Vagina (tissue), 2 donors: ENCODE measurements at regions not wholly inside any gene's neighbourhood (a gene's known extent, or its start where the extent isn't known, plus 50 kb on each side); places are given as distances from the start of the nearest gene placed in this dataset.
"Not testable (repeated sequence)": the region's sequence is repeated elsewhere in the genome, so short reads cannot be mapped to it uniquely, and the experiment has no call there.

ENCODE experiments used
- DNase-seq, 2 donors: peaks; one replicate each; pipeline ENCODE4 v3.0.0-alpha.2; 2017; ENCODE audit errors: extremely low spot score in 2 of 2
- H3K27ac ChIP-seq: fragments of 200-600 bp; sonication (generic); one replicate; pipeline ENCODE4 v1.5.1; 2019
- H3K27me3 ChIP-seq: fragments of 200-600 bp; sonication (generic); one replicate; pipeline ENCODE4 v1.5.1; 2019
- H3K36me3 ChIP-seq, 2 donors: fragments of 200-600 bp; sonication (generic); one replicate each; pipeline ENCODE4 v1.5.1; 2017 to 2019
- H3K4me1 ChIP-seq: fragments of 200-600 bp; sonication (generic); one replicate; pipeline ENCODE4 v1.5.1; 2019
- H3K4me3 ChIP-seq, 2 donors: fragments of 200-600 bp; sonication (generic); 1 replicate in 1 of 2; 2 replicates in 1 of 2; pipeline ENCODE4 v1.5.1; 2016 to 2019
- H3K9me3 ChIP-seq: fragments of 200-600 bp; sonication (generic); one replicate; pipeline ENCODE4 v1.5.1; 2019
- CTCF ChIP-seq, 3 experiments: fragments of 450-650 bp in 2 of 3; fragments of 200-600 bp in 1 of 3; sonication (generic) in 1 of 3; IDR thresholded peaks; one replicate each; pipeline ENCODE4 v1.5.1; 2017 to 2019; ENCODE audit warnings: antibody characterized with exemption in 3 of 3, mild to moderate bottlenecking in 2 of 3, moderate library complexity in 2 of 3
- POLR2A ChIP-seq, 2 donors: fragments of 450-650 bp; IDR thresholded peaks; one replicate each; pipeline ENCODE4 v1.6.1; 2017; ENCODE audit warnings: antibody characterized with exemption in 2 of 2, mild to moderate bottlenecking in 2 of 2, moderate library complexity in 2 of 2
- POLR2AphosphoS5 ChIP-seq, 2 donors: sonication (generic); formaldehyde crosslinking; IDR thresholded peaks; one replicate each; pipeline ENCODE4 v1.9.0; 2017; ENCODE audit warnings: antibody characterized with exemption in 2 of 2, mild to moderate bottlenecking in 2 of 2, low read depth in 1 of 2; ENCODE audit not compliant: insufficient read depth in 1 of 2
- intact Hi-C: fragments of 100-400 bp; cut with DNase I; formaldehyde crosslinking; loops from one replicate; pipeline ENCODE4 v1.15.1; 2023

GRCh38 chr9:124122321-124122720, 110.8 kb downstream of the LHX2 start:
- Histone ChIP-seq H3K27me3 (no peaks in the 10 kb centered on the region), H3K27ac (no peak overlapping the region)
- intact Hi-C loops: no loop called here

GRCh38 chr9:124122813-124123462, 111.4 kb downstream of the LHX2 start:
- TF ChIP-seq CTCF (IDR thresholded peaks at IDR 0.05) (no peak), POLR2A (IDR thresholded peaks at IDR 0.05) (no peak), POLR2AphosphoS5 (IDR thresholded peaks at IDR 0.05; ENCODE audit: insufficient read depth in 1 of 2, low read depth in 1 of 2) (no peak)
- no peaks in the 10 kb centered on the region for H3K36me3 ChIP-seq
- H3K27ac ChIP-seq: no peak overlapping the region

More at GRCh38 chr9:124122321-124122720, 110.8 kb downstream of the LHX2 start:
- Histone ChIP-seq H3K9me3 (no peaks in the 10 kb centered on the region), H3K4me1 (no peaks in the 10 kb centered on the region), H3K4me3 (no peak overlapping the region), H3K36me3 (no peaks in the 10 kb centered on the region)
- no peak for DNase-seq
- no peak for TF ChIP-seq CTCF (IDR thresholded peaks at IDR 0.05)

GRCh38 chr9:124123621-124124020, 112.1 kb downstream of the LHX2 start:
- intact Hi-C loops, H3K27me3 ChIP-seq: not testable (repeated sequence)

More at GRCh38 chr9:124122813-124123462, 111.4 kb downstream of the LHX2 start:
- intact Hi-C loops: no loop called here
- Histone ChIP-seq H3K4me1 (no peaks in the 10 kb centered on the region), H3K27me3 (no peaks in the 10 kb centered on the region), H3K9me3 (no peaks in the 10 kb centered on the region), H3K4me3 (no peak overlapping the region)
- no peak for DNase-seq

GRCh38 chr9:124124729-124125650, 113.4 kb downstream of the LHX2 start:
- no peaks in the 10 kb centered on the region for H3K4me1 ChIP-seq
- intact Hi-C loops: loop anchor here (5.0 kb wide), 1 partner anchor 187 kb away; no protein-coding TSS in a partner anchor
- H3K27ac ChIP-seq: no peak overlapping the region
- no peak for TF ChIP-seq CTCF (IDR thresholded peaks at IDR 0.05)
- no peak for TF ChIP-seq POLR2A (IDR thresholded peaks at IDR 0.05)
- no peak for TF ChIP-seq POLR2AphosphoS5 (IDR thresholded peaks at IDR 0.05; ENCODE audit: insufficient read depth in 1 of 2, low read depth in 1 of 2)
- no peak for DNase-seq
- H3K4me3 ChIP-seq: no peak overlapping the region
- no peaks in the 10 kb centered on the region for H3K27me3 ChIP-seq
- no peaks in the 10 kb centered on the region for H3K9me3 ChIP-seq
- no peaks in the 10 kb centered on the region for H3K36me3 ChIP-seq

More at GRCh38 chr9:124123621-124124020, 112.1 kb downstream of the LHX2 start:
- not testable (repeated sequence) for H3K4me1 ChIP-seq, DNase-seq, H3K9me3 ChIP-seq, H3K4me3 ChIP-seq, H3K36me3 ChIP-seq, H3K27ac ChIP-seq

- Histone ChIP-seq H3K36me3 (no peaks in the 10 kb centered on the region), H3K4me3 (no peak overlapping the region), H3K4me1 (no peaks in the 10 kb centered on the region), H3K27me3 (no peaks in the 10 kb centered on the region), H3K27ac (no peak overlapping the region), H3K9me3 (no peaks in the 10 kb centered on the region)
- DNase-seq: no peak
- TF ChIP-seq POLR2AphosphoS5 (IDR thresholded peaks at IDR 0.05; ENCODE audit: insufficient read depth in 1 of 2, low read depth in 1 of 2) (no peak), POLR2A (IDR thresholded peaks at IDR 0.05) (no peak)
- intact Hi-C loops: loop anchor here (5.0 kb wide), 1 partner anchor 187 kb away; no protein-coding TSS in a partner anchor
These were observed 114.0 kb downstream of the LHX2 start for GRCh38 chr9:124125651-124125977.
